ENCODE measurements at regions not wholly inside any gene's neighbourhood (a gene's known extent, or its start where the extent isn't known, plus 50 kb on each side); places are given as distances from the start of the nearest gene placed in this dataset.

- no peak for DNase-seq
These were observed 58.6 kb downstream of the LIG4 start for GRCh38 chr13:108156749-108157148.

GRCh38 chr13:108155185-108156106, 59.9 kb downstream of the LIG4 start:
- DNase-seq, result peak; percentile 4

GRCh38 chr13:108154421-108154858, 60.9 kb downstream of the LIG4 start:
- DNase-seq, result no peak

- no peak for DNase-seq
These were observed 68.7 kb downstream of the LIG4 start for GRCh38 chr13:108146642-108147041.

- no peak for DNase-seq
These were observed 72.5 kb downstream of the LIG4 start for GRCh38 chr13:108142702-108143436.

- DNase-seq, result no peak
These were observed 78.2 kb downstream of the LIG4 start for GRCh38 chr13:108137176-108137575.

GRCh38 chr13:108127406-108127805, 87.9 kb downstream of the LIG4 start:
- no peak for DNase-seq

- DNase-seq, result no peak
These were observed 89.3 kb downstream of the LIG4 start for GRCh38 chr13:108126056-108126455.

- DNase-seq, result no peak
These were observed 93.9 kb downstream of the LIG4 start for GRCh38 chr13:108121406-108121805.

GRCh38 chr13:108120856-108121255, 94.5 kb downstream of the LIG4 start:
- no peak for DNase-seq

- no peak for DNase-seq
These were observed 95.0 kb downstream of the LIG4 start for GRCh38 chr13:108120302-108120701.

- no peak for DNase-seq
These were observed 99.6 kb downstream of the LIG4 start for GRCh38 chr13:108115738-108116137.

GRCh38 chr13:108113407-108113806, 101.9 kb downstream of the LIG4 start:
- DNase-seq, result no peak

GRCh38 chr13:108104736-108105135, 110.6 kb downstream of the LIG4 start:
- no peak for DNase-seq

GRCh38 chr13:108102771-108103170, 112.6 kb downstream of the LIG4 start:
- no peak for DNase-seq

- DNase-seq, result no peak
These were observed 118.9 kb downstream of the LIG4 start for GRCh38 chr13:108096301-108096915.

GRCh38 chr13:108095036-108095435, 120.3 kb downstream of the LIG4 start:
- DNase-seq, result no peak

- DNase-seq, result no peak
These were observed 121.7 kb downstream of the LIG4 start for GRCh38 chr13:108093616-108094015.

GRCh38 chr13:108087810-108088209, 127.5 kb downstream of the LIG4 start:
- no peak for DNase-seq

- no peak for DNase-seq
These were observed 128.7 kb downstream of the LIG4 start for GRCh38 chr13:108086678-108087077.

GRCh38 chr13:108084840-108085239, 130.5 kb downstream of the LIG4 start:
- no peak for DNase-seq

GRCh38 chr13:108083056-108083455, 132.3 kb downstream of the LIG4 start:
- DNase-seq, result no peak

- DNase-seq, result no peak
These were observed 132.9 kb downstream of the LIG4 start for GRCh38 chr13:108082481-108082880.

- DNase-seq, result no peak
These were observed 138.1 kb downstream of the LIG4 start for GRCh38 chr13:108077284-108077683.
